HTERT RPE-1 (cell line): ENCODE measurements at regions not wholly inside any gene's neighbourhood (a gene's known extent, or its start where the extent isn't known, plus 50 kb on each side); places are given as distances from the start of the nearest gene placed in this dataset.

ENCODE experiments used
- in situ Hi-C: fragments of 300-500 bp; cut with MboI; formaldehyde crosslinking; loops from 4 replicates; pipeline ENCODE4 v1.14.3; 2020; ENCODE audit warnings: low sequenced_read_pairs

DNA sequence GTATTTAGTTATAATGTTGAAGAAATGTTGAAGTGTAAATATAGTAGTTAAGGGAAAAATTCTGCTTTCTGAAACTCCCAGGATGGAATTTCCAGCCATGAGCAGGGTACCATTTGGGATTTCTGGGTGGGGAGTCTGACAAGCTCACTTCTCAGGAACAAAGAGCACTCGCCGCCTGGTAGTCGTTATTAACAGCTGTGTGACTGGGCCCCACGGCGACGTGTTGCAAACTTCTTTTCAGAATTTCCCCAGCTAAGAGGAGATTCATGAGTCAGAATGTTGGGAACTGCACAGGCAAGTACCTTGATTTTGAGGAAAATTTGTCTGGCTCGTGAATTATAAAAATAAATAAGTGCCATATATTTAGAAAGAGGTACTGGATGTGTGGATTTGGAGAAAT, 103.7 kb downstream of the LACC1 start:
- in situ Hi-C loops: no loop called here

DNA sequence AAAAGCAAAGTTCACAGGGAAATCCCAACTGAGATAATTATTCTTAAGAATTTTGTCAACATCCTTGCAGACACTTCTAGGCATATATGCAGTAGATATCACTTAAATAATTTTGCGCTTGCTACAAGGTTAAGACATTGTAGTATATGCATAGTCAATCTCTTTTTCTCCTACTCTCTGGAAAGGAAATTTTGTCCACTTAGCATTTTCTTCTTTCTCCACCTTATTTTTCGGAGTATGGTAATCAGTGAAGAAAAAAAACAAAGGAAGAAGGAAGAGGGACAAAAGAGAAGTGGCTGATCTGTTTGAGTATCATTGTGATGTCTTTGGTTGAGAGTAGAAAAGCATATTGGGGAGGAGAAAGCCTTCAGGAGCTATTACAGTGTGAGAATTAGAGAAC, 104.6 kb downstream of the LACC1 start:
- in situ Hi-C loops: no loop called here

DNA sequence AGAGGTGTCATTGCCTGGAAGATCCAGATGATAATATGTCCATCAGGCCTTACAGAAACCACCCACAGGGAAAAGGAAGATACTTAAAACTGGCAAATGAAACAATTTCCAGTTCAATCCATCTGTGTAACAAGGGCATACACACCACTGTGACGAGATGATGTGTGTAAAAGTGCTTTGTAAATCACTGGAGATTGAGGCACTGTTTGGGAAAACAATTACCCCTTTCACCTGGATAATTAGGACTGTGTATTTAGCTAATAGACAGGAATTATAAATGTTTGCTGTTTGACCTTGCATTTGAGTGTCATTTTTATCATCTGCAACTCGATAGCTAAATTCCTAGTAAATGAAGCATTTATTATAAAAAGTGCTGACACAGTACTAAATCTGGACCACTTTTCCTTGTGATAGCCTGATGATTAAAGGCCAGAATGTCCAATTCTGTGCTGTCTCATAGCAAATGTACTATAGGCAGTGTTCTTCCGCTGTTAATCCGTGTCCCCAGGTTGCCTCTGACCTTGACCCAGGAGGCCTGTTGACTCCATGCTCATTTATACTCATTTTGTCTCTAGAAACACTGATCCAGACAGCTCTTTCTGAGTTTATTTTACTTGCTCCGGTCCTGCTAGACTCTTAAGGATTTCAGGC, 105.8 kb downstream of the LACC1 start:
- in situ Hi-C loops: no loop called here

DNA sequence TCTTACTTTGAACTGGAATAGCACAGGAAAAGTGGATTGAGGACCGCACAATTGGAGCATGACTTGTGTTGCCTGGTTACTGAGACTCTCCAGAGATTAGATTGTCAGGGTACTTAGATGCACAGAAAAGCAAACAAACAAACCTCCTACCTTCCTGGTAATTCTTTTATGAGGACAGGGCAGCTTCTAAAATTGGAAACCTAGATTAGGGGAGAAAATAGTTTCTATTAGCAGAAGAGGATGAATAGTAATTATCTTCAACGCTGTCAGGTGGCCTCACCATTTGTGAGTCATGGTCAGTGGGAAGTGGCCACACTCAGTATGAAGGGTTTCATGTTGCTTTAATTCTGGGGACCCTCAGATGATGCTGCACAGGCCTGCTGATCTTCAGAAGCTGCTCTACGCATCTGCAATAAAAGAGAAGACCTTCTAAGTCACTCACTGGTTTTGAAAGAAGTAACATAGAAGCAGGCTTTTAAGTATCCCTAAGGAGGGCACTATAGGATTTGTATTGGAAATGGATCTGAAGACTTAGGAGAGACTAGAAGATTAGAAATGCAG, 106.8 kb downstream of the LACC1 start:
- in situ Hi-C loops: no loop called here

DNA sequence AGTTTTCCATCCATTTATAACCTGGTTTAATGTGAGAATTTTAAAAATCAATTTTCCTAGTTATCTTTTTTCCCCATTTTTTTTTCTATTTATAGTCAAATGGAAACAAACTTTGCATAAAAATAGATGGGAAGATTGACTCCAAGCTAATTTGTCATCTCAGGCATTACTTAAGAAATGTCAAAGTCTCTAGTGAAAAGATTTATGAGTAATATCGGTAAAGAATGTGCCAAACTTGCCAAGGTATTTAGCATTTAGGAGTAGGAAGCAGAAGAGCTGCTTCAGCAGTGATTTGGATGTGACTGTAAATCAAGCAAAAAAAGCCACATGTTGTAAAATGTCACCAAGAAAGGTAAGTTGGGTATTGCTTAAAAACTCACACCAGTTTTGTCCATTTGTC, 108.6 kb downstream of the LACC1 start:
- in situ Hi-C loops: no loop called here

DNA sequence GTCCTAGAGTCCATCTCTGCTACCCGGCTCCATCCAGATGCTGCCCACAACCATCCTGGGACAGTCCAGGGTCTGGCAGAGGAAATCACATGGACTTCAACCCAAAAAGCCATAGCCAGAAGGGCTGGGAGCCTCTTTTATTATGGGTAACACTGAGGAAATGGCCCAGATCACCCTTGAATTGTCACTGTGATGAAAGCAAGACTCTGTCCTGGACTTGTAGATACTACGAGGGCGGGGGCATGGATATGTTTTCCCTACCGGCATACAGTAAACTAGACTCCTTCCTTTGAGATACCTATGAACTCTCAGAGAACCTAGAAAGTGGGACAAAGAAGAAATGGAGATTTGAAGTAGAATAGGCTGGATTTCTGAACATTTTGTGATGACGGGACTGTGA, 110.3 kb downstream of the LACC1 start:
- in situ Hi-C loops: no loop called here

DNA sequence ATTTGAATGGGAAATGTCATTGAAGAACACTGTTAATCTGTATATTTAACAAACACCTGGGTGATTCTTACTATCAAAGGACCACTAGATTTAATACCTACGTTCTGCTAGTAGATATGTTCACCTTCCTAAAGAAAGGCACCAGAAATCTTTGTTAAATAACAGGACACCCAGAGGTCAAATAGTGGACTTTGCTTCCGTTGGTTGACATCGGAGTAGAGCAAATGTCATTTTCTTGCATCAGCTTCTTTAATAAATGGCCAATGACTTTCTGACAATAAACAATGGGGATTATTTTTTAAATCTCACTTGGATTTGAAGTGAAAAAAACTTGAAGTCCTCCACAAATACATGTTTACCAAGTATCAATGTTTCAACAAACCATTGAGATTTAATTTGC, 111.1 kb downstream of the LACC1 start:
- in situ Hi-C loops: no loop called here

DNA sequence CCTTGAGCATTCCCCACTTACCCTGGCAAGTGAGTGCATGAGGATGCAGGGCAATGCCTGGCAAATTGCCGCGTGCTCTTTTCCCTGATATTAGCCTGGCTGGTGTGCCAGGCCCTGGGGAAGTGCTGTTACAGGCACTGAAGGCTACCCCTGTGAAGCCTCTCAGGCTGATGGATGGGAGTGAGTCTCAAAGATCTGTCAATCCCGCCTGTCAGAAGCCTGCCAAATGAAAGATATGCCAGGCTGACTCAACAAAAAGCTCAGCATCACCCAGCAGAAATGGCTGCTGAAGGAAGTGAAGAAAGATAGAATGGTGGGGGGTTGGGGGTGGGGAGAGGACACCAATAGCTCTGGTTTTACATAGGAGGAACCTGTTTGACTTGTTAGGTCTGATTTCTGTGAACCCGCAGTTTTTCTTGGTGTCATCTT, 112.1 kb downstream of the LACC1 start:
- in situ Hi-C loops: no loop called here

DNA sequence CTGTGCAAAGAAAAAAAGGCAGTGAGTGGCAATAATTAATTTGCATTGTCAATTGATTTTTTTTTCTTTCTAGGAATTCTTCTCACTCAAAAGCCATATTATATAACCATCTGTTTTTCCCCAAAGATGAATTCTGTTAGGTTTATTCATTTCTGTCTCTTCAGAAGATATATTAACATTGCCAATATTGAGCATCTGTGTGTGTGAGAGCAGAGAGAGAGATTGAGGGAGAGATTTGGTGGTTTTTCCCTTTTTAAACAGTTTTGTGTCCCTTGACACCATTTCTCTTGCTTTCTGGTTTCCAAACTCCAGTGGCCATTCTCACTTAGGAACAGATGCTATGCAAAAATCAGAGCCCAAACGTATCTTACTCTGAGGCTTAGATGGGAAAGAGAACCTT, 112.5 kb downstream of the LACC1 start:
- in situ Hi-C loops: no loop called here

DNA sequence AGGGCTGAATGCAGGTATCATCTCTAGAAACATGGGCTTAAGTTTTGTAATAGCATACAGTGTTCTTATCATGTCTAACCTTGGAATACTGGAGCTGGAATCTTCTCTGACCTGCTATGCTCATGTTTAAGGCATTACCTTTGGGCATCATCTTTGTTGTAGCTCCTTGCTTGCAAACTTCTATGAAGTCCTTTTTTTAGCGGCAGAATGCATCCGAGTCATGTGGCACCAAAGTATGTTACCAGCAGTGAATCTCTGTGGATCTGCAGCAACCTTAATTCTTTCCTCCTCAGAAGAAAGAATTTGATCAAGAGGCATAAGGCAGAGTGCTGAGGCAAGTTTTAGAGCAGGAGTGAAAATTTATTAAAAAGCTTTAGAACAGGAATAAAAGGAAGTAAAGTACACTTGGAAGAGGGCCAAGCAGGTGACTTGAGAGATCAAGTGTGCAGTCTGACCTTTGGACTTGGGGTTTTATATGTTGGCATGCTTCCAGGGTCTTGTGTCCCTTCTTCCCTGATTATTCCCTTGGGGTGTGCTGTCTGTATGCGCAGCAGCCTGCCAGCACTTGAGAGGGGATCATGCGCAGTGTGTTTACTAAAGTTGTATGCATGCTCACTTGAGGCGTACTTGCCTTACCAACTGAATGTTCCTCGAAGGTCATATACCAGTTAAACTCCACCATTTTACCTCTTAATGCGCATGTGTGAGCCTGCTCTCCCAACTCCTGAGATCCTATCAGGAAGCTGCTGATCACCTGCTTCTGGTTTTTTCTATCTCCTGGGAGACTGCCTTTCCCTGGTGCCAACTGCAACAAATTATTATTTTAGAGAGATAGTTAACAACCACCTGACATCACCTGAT, 115.5 kb downstream of the LACC1 start:
- in situ Hi-C loops: no loop called here

DNA sequence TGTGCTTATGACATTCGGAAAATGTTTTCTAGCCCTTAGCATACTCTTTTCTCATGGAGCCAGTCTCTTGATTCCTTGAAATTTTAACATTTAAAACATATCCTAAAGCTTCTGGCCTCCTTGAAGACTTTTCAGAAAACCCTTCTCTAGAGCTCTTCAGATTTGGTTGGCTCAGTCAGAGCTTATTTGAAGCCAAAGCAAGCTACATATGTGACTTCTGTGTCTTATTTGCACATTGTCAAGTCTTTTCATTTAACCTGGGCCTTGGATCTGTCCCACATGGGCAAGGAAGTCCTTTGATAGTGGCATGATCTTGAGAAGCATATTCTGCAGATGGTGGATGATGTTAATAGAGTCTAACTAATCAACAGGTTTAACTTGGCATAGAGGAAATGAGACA, 116.5 kb downstream of the LACC1 start:
- in situ Hi-C loops: no loop called here

DNA sequence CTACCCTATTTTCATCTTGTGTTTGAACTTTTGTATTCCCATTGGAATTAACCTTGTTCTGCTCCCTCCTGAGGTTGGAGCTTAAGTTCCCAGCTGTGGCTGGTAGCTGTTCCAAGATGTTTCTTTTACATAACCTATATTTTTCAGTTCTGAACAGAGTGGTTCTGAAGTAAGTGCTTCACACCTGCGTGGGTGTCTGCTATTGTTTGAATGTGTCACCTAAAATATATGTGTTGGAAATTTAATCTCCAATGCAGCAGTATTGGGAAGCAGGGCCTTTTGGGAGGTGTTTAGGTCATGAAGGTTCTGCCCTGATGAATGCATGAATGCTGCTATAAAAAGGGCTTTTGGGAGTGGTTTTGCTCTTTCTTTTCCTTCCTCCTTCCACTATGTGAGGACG, 123.8 kb downstream of the LACC1 start:
- in situ Hi-C loops: no loop called here

DNA sequence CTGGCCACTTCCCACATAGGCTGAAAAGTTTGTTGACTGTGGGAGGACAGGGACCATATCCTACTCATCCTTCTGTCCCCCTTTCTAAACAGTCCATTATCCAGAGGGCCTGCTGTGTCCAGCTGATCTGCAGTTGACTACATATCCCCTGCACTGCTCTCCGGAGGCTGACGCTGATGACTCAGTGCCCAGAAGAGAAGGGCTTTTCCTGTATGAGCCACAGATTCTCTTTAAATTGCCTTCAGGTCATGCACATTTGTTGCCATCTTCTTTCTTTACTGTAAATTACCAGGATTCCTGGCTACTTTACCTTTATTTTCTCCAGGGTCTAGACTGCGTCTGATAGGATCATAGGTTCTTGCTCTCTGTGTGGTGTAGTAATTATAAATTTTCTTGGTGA, 125.2 kb downstream of the LACC1 start:
- in situ Hi-C loops: no loop called here

DNA sequence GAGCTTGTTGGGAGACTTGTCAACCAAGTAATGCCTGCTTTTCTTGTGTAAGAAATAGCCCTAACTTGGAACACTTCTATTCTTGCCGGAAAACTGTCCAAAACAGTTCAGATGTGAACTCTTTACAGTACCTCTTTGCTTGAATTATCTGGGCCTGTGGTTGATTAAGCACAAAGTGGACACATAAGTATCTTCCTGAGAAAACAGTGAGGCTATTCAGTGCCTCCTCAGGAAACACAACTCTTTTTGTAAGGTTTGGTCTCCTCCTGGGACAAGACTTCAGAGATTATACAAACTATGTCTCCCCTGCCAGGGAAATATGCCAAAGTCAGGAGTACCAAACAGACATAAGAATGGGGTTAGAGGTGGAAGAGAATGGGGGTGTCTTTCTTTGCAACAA, 127.7 kb downstream of the LACC1 start:
- in situ Hi-C loops: no loop called here

DNA sequence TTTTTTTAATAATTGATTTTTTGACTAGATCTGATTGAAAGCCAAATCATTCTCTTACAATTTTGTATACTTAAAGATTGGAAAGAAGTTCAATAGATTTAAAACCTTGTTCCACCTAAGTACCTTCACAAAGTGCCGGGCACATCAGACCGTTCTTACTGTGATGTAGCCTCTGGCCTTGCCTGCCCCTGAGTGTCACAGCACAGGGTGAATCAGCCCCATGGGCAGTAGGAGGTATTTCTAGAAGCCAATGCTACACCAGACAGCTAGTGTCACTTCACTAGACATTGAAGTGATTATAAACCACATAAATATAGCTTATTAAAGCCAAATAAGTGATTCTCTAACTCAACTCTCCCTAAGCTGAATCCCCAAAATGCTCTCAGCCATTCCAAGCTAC, 131.3 kb downstream of the LACC1 start:
- in situ Hi-C loops: no loop called here

DNA sequence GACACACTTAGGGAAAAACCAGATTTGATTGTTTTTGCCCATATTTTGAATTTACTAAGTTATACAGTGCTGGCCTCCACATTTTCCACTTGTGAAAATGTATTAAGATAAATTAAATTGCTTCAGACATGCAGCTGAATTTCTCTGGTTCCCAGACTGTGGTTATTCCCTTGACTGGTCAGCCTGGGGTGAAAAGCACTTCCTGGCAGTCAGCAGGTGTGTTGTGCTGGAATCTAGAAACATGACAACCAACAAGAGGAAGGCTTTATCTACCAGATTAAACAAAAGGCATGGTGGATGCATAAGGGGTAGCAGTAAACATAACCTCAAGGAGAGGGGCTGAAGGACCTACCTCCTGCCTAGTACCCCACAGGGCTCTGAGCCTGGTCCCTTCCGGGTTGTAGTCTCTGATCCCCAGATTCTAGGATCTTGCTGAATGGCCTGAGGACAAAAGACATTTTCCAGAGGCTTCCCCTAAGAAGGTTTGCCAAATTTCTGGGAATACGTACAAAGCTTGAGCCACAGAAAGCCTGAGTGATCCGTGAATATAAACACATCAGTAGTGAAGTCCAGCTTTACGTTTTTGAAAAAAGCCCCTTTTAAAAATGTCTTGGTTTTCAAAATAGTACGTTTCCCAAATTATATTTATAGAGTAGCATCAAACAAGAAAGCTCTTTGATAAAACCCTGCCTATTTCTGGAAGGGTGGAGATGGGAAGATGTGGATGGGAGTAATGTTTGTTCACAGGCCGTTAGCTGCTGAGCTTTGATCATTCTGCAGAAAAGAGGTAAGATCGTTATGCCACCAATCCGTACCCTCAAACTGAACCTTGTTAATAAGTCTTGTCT, 133.4 kb downstream of the LACC1 start:
- in situ Hi-C loops: no loop called here

DNA sequence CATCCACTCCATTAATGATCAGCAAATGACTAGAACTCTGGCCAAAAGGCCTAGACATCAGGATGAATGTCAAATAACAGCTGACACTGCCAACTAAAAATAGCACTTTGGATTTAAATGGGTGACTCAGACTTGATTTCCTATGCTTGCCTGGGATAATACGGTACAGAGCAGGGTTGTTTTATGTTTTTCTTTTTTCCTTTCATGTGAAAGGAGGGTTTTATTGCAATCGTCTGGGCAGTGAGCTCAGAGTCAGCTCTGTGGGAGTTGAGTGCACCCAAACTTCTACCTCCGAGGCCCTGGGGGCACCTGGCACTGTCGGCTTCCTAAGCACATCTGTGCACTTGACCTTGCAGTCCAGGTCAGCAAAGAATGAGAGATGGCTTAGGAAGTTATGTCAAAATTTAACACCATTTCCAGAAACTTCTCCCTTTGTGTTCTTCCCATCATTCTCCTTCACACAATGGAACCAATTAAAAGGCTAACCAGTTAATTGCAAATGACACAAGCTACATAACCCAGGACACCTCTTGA, 134.1 kb downstream of the LACC1 start:
- in situ Hi-C loops: no loop called here

DNA sequence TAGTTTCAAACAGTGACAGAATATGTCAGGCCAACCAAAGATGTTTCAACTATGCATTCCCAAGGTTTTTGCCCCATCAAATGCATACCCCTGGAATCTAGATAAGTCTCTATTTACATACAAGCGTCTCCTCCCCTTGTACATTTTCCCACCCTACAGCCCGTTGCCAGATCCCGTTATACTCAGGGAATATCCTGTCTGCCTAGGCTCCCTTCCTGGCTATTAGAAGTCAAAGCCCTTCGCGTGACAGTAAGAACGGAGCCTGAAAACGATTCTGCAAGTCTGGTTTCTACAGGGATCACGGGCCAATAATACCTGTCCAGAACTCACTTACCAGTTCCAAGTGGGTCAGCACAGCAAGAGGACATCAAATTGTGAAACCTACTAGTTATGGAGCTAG, 134.8 kb downstream of the LACC1 start:
- in situ Hi-C loops: no loop called here

DNA sequence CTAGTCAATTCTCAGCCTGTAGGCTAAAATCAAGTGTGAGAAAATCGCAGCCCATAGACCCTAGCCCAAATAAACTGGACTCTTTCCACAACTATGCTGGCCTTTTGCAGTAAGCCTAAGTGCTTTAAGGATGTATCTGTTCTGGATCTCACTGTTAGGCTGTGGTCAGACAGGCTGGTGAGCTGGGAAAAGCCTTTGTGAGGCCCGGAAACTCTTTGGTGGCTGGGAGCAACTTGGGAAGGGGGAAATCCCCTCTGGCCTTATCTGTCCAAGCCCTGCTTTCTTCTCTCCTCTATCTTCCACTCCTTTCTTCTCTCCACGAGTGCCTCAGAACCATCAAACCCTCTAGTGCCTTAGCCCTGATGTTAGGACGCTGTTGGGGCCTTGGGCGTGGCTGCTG, 135.4 kb downstream of the LACC1 start:
- in situ Hi-C loops: no loop called here

DNA sequence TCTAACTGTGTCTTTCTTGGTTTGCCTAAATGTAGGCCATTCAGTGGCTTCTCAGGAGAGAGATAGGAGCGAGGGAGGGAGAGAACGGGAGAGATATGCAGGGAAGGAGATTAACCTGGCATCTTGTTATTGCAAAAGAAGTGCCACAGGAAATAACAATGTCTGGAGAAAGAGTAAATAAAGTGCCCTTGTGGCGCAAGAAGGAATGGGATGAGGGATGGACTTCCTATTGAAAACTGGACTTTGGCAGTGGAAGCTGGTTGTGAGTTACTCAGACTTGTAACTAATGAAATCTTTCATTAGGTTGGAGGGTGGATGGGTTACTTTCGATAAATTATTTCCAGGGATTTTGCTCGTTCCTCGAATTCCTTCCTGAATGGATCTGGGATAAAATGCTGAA, 136.1 kb downstream of the LACC1 start:
- in situ Hi-C loops: no loop called here

DNA sequence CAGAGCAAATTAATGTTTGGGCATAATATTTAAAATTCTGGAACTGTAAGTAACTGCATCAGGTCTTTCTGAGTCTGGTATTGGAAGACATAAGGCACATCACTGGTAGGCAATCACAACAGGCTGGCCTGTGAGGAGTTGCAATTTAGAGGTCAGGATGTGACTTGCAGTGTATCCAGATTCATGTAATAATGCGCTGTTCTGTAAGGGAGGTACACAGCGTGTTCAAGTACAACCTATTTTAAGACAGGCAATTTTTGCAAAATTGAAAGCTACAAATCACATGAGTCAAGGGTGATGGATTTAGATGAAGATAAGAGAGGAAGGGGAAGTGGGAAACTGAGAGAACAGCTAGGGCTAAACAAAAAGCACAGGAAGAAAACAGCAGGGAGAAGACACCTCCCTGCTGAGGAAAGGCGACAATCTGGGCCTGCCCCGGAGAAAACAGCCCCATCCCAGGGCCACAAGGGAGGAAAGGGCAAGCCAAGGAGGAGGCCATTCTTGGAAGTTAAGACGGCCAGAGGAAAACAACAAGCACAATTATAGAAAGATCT, 138.1 kb downstream of the LACC1 start:
- in situ Hi-C loops: no loop called here
